A549 (cell line): ENCODE measurements at regions not wholly inside any gene's neighbourhood (a gene's known extent, or its start where the extent isn't known, plus 50 kb on each side); places are given as distances from the start of the nearest gene placed in this dataset.

Experiments used
- ATAC-seq, 2 experiments: fragments of 200-7000 bp in 1 of 2; fragments of >200 bp in 1 of 2; cut with Nextera tagmentation in 1 of 2; cut with Tn5 transposase in 1 of 2; 3 replicates each; pipeline versions ENCODE4 v1.8.0 to v1.9.1; 2018 to 2020; ENCODE audit warnings: mild to moderate bottlenecking in 1 of 2, moderate library complexity in 1 of 2
- CTCF ChIA-PET: fragments of 300-600 bp; sonication (Branson Sonifier 250); formaldehyde crosslinking; extraction: SDS; loops from one replicate; lab custom pipeline; 2021; ENCODE audit warnings: antibody characterized with exemption, inconsistent platforms; lab: Yijun Ruan, JAX
- POLR2A ChIA-PET: fragments of 350-600 bp; formaldehyde crosslinking; extraction: SDS; loops from one replicate; lab custom pipeline; 2021; ENCODE audit warnings: antibody characterized with exemption, inconsistent platforms; lab: Yijun Ruan, JAX
- DNase-seq, 2 experiments: peaks; one replicate each; pipeline versions ENCODE4 v3.0.0 to v3.0.0-alpha.2; 2011 to 2016; ENCODE audit warnings: low read depth in 1 of 2, low spot score in 1 of 2
- FAIRE-seq: peaks from 2 replicates; lab custom pipeline; 2011; peaks lifted over from hg19 to GRCh38; lab: Jason Lieb, UNC
- H3K27ac ChIP-seq, 2 experiments: fragments of >200 bp; sonication (Bioruptor Twin); formaldehyde crosslinking; 3 replicates each; pipeline ENCODE4 v1.5.1; 2016 to 2017
- H3K4me1 ChIP-seq: fragments of >200 bp; sonication (Bioruptor Twin); formaldehyde crosslinking; 3 replicates; pipeline ENCODE4 v1.6.1; 2016
- H3K4me2 ChIP-seq: fragments of >200 bp; sonication (Bioruptor Twin); formaldehyde crosslinking; 3 replicates; pipeline ENCODE4 v1.6.1; 2016
- H3K4me3 ChIP-seq: fragments of >200 bp; sonication (Bioruptor Twin); formaldehyde crosslinking; 3 replicates; pipeline ENCODE4 v1.5.1; 2016
- H3K9me3 ChIP-seq: fragments of >200 bp; sonication (Bioruptor Twin); formaldehyde crosslinking; 3 replicates; pipeline ENCODE4 v1.6.1; 2016
- CHD2 ChIP-seq: fragments of 150-350 bp; IDR thresholded peaks from 2 replicates; pipeline ENCODE4 v1.6.1; 2014; ENCODE audit warnings: low read length; ENCODE audit not compliant: partially characterized antibody
- EHF ChIP-seq: fragments of 250-450 bp; sonication (Bioruptor Pico); IDR thresholded peaks from 2 replicates; pipeline ENCODE4 v1.5.0; 2020; ENCODE audit warnings: mild to moderate bottlenecking
- EP300 ChIP-seq, 2 experiments: fragments of >200 bp; sonication (Bioruptor Twin); formaldehyde crosslinking; IDR thresholded peaks; 2 replicates in 1 of 2; 3 replicates in 1 of 2; pipeline ENCODE4 v1.6.1; 2016 to 2017
- FOSB ChIP-seq: fragments of 250-450 bp; sonication (Bioruptor Pico); IDR thresholded peaks from 2 replicates; pipeline ENCODE4 v1.5.0; 2020; ENCODE audit warnings: mild to moderate bottlenecking, moderate library complexity
- HDAC2 ChIP-seq: fragments of 200-600 bp; sonication (generic); IDR thresholded peaks from 2 replicates; pipeline ENCODE4 v1.6.1; 2016
- HOXA7 ChIP-seq: fragments of 250-450 bp; sonication (Bioruptor Pico); IDR thresholded peaks from 2 replicates; pipeline ENCODE4 v1.5.0; 2020; ENCODE audit warnings: mild to moderate bottlenecking, moderate library complexity
- MAFK ChIP-seq: fragments of 450-650 bp; IDR thresholded peaks from 2 replicates; pipeline ENCODE4 v1.6.1; 2014; ENCODE audit not compliant: partially characterized antibody
- MAZ ChIP-seq: fragments of 150-350 bp; IDR thresholded peaks from 2 replicates; pipeline ENCODE4 v1.6.1; 2014; ENCODE audit warnings: antibody characterized with exemption, low read depth, low read length, borderline replicate concordance
- MYC ChIP-seq: IDR thresholded peaks from 2 replicates; pipeline ENCODE4 v1.6.1; 2012; ENCODE audit warnings: mild to moderate bottlenecking, inconsistent platforms, low read length, improper control_type of control experiment, borderline replicate concordance
- PHF8 ChIP-seq: fragments of 200-600 bp; sonication (generic); IDR thresholded peaks from 2 replicates; pipeline ENCODE4 v1.6.1; 2016; ENCODE audit warnings: low read depth, mild to moderate bottlenecking, antibody characterized with exemption, moderate library complexity, borderline replicate concordance
- POLR2A ChIP-seq: IDR thresholded peaks from 2 replicates; pipeline ENCODE4 v1.6.1; 2012; ENCODE audit warnings: mild to moderate bottlenecking, low read length
- RNF2 ChIP-seq: fragments of 200-600 bp; sonication (generic); IDR thresholded peaks from 2 replicates; pipeline ENCODE4 v1.6.1; 2016; ENCODE audit warnings: low read depth, mild to moderate bottlenecking, antibody characterized with exemption, moderate library complexity, borderline replicate concordance
- SREBF2 ChIP-seq: fragments of 450-650 bp; IDR thresholded peaks from 2 replicates; pipeline ENCODE4 v1.6.1; 2014; ENCODE audit warnings: mild to moderate bottlenecking, moderate library complexity
- ZNF302 ChIP-seq: fragments of 250-450 bp; sonication (Bioruptor Pico); IDR thresholded peaks from 2 replicates; pipeline ENCODE4 v1.9.0; 2021; ENCODE audit warnings: inconsistent platforms, mild to moderate bottlenecking, moderate library complexity
- ZSCAN20 ChIP-seq: fragments of 250-450 bp; sonication (Bioruptor Pico); IDR thresholded peaks from 2 replicates; pipeline ENCODE4 v1.8.0; 2022; ENCODE audit warnings: mild to moderate bottlenecking, moderate library complexity
- WGBS: methylation state at CpG from one replicate; pipeline ENCODE4 v1.1.6; 2017; ENCODE audit errors: missing lambda C conversion rate; 5-methylcytosine and 5-hydroxymethylcytosine counted together
- TF ChIP-seq, protein P1 (sequence below): IDR thresholded peaks from 2 replicates; pipeline ENCODE4 v1.6.1; 2012
- TF ChIP-seq, protein P2 (sequence below): fragments of >200 bp; sonication (Bioruptor Twin); formaldehyde crosslinking; IDR thresholded peaks from 3 replicates; pipeline ENCODE4 v1.6.1; 2016
- TF ChIP-seq, protein P3 (sequence below): fragments of 200-600 bp; sonication (generic); IDR thresholded peaks from 2 replicates; pipeline ENCODE4 v1.6.1; 2016; ENCODE audit warnings: antibody characterized with exemption, mild to moderate bottlenecking, moderate library complexity
- TF ChIP-seq, protein P4 (sequence below): fragments of >200 bp; sonication (Bioruptor Twin); formaldehyde crosslinking; IDR thresholded peaks from 2 replicates; pipeline ENCODE4 v1.6.1; 2016
- TF ChIP-seq, protein P5 (sequence below): fragments of >200 bp; sonication (Bioruptor Twin); formaldehyde crosslinking; IDR thresholded peaks from 3 replicates; pipeline ENCODE4 v1.5.1; 2016

DNA sequence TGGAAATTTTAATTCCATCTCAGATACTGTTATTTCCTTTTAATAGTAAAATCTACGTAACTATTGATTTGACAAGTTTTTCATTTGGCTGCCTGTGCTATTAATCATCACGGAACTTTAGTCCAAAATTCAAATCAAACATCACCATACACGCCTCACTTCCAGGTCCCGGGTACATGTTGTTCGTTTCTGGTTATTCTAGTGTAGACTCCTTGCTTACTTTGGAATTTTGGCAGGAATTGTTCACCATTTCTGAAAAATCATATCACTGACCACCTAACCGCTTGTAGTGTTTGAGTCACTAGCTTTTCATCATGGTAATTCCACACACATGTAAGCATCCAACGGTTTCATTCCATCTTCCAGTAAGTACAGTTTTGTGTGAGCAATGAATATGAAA lies 98.0 kb upstream of the NHSL1 start:
- ATAC-seq, result no peak
- no peak for FAIRE-seq
- Histone ChIP-seq H3K4me3 (no peak overlapping the region), H3K27ac (no peak overlapping the region), H3K4me2 (no peak overlapping the region), H3K4me1 (peaks cover 17% of the 10 kb centered on the region), H3K9me3 (no peaks in the 10 kb centered on the region)
- ChIA-PET CTCF (no interaction called here), POLR2A (no interaction called here)
- no peak for DNase-seq
- 85% methylated on average over 7 of the region's 7 CpGs for WGBS
- TF ChIP-seq MAZ (no peak), HOXA7 (CRISPR knock-in tag) (no peak), ZNF302 (CRISPR knock-in tag) (no peak), EP300 (IDR thresholded peaks at IDR 0.05) (no peak), POLR2A (no peak), MAFK (no peak), FOSB (CRISPR knock-in tag) (no peak), SREBF2 (no peak), ZSCAN20 (CRISPR knock-in tag) (no peak), MYC (no peak)
- TF ChIP-seq, protein P1, sequence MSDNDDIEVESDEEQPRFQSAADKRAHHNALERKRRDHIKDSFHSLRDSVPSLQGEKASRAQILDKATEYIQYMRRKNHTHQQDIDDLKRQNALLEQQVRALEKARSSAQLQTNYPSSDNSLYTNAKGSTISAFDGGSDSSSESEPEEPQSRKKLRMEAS, result no peak
- TF ChIP-seq, protein P2, sequence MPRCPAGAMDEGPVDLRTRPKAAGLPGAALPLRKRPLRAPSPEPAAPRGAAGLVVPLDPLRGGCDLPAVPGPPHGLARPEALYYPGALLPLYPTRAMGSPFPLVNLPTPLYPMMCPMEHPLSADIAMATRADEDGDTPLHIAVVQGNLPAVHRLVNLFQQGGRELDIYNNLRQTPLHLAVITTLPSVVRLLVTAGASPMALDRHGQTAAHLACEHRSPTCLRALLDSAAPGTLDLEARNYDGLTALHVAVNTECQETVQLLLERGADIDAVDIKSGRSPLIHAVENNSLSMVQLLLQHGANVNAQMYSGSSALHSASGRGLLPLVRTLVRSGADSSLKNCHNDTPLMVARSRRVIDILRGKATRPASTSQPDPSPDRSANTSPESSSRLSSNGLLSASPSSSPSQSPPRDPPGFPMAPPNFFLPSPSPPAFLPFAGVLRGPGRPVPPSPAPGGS, result no peak
- TF ChIP-seq, protein P3, sequence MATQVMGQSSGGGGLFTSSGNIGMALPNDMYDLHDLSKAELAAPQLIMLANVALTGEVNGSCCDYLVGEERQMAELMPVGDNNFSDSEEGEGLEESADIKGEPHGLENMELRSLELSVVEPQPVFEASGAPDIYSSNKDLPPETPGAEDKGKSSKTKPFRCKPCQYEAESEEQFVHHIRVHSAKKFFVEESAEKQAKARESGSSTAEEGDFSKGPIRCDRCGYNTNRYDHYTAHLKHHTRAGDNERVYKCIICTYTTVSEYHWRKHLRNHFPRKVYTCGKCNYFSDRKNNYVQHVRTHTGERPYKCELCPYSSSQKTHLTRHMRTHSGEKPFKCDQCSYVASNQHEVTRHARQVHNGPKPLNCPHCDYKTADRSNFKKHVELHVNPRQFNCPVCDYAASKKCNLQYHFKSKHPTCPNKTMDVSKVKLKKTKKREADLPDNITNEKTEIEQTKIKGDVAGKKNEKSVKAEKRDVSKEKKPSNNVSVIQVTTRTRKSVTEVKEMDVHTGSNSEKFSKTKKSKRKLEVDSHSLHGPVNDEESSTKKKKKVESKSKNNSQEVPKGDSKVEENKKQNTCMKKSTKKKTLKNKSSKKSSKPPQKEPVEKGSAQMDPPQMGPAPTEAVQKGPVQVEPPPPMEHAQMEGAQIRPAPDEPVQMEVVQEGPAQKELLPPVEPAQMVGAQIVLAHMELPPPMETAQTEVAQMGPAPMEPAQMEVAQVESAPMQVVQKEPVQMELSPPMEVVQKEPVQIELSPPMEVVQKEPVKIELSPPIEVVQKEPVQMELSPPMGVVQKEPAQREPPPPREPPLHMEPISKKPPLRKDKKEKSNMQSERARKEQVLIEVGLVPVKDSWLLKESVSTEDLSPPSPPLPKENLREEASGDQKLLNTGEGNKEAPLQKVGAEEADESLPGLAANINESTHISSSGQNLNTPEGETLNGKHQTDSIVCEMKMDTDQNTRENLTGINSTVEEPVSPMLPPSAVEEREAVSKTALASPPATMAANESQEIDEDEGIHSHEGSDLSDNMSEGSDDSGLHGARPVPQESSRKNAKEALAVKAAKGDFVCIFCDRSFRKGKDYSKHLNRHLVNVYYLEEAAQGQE, result no peak

DNA sequence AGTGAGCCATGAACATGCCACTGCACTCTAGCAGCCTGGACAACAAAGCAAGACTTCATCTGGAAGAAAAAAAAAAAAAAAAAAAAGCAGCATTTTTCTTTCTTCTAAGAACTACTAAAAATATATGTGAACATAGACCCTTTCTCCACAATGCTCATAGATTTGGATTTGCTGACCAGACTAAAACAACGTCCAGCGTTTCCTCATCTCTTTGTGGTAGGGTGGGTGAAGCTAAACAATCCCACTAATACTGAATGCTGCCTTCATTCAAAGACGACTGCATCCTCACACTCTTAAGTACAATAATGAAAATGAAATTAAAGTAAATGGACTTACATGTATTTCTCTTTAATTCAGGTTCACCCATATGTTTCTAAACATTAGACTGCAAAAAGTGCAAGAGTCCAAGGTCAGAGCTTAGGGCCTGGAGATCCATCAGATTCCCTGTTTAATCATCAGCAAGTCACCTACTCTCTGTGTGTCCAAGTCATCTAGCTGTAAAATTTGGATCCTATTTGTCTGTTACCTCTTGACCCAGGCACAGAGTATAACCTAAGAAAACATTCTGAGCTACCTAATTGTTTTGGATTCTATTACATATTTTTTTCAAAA lies 99.4 kb upstream of the NHSL1 start:
- TF ChIP-seq EHF (CRISPR knock-in tag) (no peak), RNF2 (no peak), CHD2 (no peak), HDAC2 (no peak), PHF8 (no peak), HOXA7 (CRISPR knock-in tag) (no peak)
- TF ChIP-seq, protein P4, sequence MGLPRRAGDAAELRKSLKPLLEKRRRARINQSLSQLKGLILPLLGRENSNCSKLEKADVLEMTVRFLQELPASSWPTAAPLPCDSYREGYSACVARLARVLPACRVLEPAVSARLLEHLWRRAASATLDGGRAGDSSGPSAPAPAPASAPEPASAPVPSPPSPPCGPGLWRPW, result no peak
- TF ChIP-seq, protein P5, sequence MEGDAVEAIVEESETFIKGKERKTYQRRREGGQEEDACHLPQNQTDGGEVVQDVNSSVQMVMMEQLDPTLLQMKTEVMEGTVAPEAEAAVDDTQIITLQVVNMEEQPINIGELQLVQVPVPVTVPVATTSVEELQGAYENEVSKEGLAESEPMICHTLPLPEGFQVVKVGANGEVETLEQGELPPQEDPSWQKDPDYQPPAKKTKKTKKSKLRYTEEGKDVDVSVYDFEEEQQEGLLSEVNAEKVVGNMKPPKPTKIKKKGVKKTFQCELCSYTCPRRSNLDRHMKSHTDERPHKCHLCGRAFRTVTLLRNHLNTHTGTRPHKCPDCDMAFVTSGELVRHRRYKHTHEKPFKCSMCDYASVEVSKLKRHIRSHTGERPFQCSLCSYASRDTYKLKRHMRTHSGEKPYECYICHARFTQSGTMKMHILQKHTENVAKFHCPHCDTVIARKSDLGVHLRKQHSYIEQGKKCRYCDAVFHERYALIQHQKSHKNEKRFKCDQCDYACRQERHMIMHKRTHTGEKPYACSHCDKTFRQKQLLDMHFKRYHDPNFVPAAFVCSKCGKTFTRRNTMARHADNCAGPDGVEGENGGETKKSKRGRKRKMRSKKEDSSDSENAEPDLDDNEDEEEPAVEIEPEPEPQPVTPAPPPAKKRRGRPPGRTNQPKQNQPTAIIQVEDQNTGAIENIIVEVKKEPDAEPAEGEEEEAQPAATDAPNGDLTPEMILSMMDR, result no peak
- POLR2A ChIA-PET, result no interaction called here
- no peak for ATAC-seq

More for the DNA sequence above, 99.4 kb upstream of the NHSL1 start:
- FAIRE-seq (no peak), DNase-seq (no peak)
- no peak overlapping the region for H3K4me3 ChIP-seq
- H3K27ac ChIP-seq, result no peak overlapping the region
- no peaks in the 10 kb centered on the region for H3K9me3 ChIP-seq
- H3K4me2 ChIP-seq, result no peak overlapping the region
- CTCF ChIA-PET, result interaction anchor here (0.5 to 2.9 kb wide), 4 partner anchors 9 to 169 kb away, joined by 3 to 11 read pairs (median 3); no protein-coding TSS in a partner anchor
- 80% methylated on average over 3 of the region's 3 CpGs for WGBS
- peaks cover 10% of the 10 kb centered on the region for H3K4me1 ChIP-seq
